Neural crest cell (in vitro differentiated cells): ENCODE measurements at regions not wholly inside any gene's neighbourhood (a gene's known extent, or its start where the extent isn't known, plus 50 kb on each side); places are given as distances from the start of the nearest gene placed in this dataset.

ENCODE experiments used
- DNase-seq: peaks from one replicate; pipeline ENCODE4 v3.0.0; 2021; ENCODE audit warnings: low read depth, mixed read lengths, low spot score
- H3K27ac Mint-ChIP-seq: one replicate; pipeline ENCODE4 v1.8.0; 2021; ENCODE audit warnings: mild to moderate bottlenecking, mixed read lengths; ENCODE audit not compliant: unreplicated experiment
- H3K27me3 Mint-ChIP-seq: 2 replicates; pipeline ENCODE4 v1.8.0; 2021; ENCODE audit warnings: low read depth, mild to moderate bottlenecking, mixed read lengths
- H3K36me3 Mint-ChIP-seq: 2 replicates; pipeline ENCODE4 v1.8.0; 2021; ENCODE audit warnings: low read depth, mild to moderate bottlenecking, mixed read lengths
- H3K4me1 Mint-ChIP-seq: 2 replicates; pipeline ENCODE4 v1.8.0; 2021; ENCODE audit warnings: mixed read lengths
- H3K4me3 Mint-ChIP-seq: one replicate; pipeline ENCODE4 v1.8.0; 2021; ENCODE audit warnings: mild to moderate bottlenecking, mixed read lengths
- H3K9me3 Mint-ChIP-seq: 2 replicates; pipeline ENCODE4 v1.8.0; 2021; ENCODE audit warnings: mixed read lengths
- TF ChIP-seq, protein P1 (sequence below): fragments of 200-600 bp; sonication (generic); conservative IDR thresholded peaks from 2 replicates; pipeline ENCODE4 v1.5.0; 2021; ENCODE audit warnings: antibody characterized with exemption, mild to moderate bottlenecking

DNA sequence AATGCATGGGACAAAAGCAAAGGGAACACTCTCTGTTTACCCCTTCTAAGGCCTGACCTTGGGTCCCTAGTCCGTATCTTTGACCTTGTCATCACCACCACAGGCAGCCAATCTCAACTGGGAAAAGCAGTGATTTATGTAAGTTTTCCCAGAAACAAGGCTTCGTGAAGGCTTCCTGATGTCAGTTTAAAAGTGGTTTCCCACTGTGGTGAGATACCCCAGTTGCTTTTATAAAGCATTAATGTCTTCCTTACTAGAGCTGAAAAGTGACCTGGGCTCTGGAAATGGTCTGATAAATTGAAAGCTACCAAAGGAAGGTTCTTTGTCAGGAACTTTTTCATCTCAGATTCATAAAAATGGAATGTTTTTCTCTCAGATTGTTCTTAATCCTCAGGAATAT lies 536.4 kb upstream of the PTBP2 start:
- TF ChIP-seq, protein P1, sequence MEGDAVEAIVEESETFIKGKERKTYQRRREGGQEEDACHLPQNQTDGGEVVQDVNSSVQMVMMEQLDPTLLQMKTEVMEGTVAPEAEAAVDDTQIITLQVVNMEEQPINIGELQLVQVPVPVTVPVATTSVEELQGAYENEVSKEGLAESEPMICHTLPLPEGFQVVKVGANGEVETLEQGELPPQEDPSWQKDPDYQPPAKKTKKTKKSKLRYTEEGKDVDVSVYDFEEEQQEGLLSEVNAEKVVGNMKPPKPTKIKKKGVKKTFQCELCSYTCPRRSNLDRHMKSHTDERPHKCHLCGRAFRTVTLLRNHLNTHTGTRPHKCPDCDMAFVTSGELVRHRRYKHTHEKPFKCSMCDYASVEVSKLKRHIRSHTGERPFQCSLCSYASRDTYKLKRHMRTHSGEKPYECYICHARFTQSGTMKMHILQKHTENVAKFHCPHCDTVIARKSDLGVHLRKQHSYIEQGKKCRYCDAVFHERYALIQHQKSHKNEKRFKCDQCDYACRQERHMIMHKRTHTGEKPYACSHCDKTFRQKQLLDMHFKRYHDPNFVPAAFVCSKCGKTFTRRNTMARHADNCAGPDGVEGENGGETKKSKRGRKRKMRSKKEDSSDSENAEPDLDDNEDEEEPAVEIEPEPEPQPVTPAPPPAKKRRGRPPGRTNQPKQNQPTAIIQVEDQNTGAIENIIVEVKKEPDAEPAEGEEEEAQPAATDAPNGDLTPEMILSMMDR = no peak
- Mint-ChIP-seq H3K27me3 (no peaks in the 10 kb centered on the region), H3K36me3 (no peaks in the 10 kb centered on the region), H3K27ac (no peak overlapping the region), H3K4me3 (no peak overlapping the region), H3K9me3 (peaks cover 3% of the 10 kb centered on the region), H3K4me1 (no peaks in the 10 kb centered on the region)
- no peak for DNase-seq

DNA sequence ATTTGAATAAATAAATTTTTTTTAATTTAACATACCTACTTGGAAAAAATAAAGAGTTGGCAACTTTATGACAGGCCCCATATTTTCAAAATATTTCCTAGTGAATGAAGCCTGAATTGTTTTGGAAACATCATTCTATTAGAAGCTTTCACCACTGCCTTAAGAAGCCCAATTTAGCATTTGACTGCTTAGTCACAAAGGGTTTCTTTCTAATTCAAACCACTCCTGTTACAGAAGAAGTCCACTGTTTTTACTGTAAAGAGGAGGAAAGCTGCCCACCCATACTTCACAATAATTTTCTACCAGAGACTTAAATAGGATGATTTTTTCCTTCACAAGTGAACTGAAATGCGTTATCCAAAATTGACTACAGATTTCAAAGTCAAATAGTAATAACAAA lies 534.6 kb upstream of the PTBP2 start:
- TF ChIP-seq, protein P1 = no peak
- no peak overlapping the region for H3K4me3 Mint-ChIP-seq
- no peak overlapping the region for H3K27ac Mint-ChIP-seq
- H3K9me3 Mint-ChIP-seq = peaks cover 11% of the 10 kb centered on the region
- H3K36me3 Mint-ChIP-seq = peaks cover 10% of the 10 kb centered on the region
- no peaks in the 10 kb centered on the region for H3K27me3 Mint-ChIP-seq
- DNase-seq = no peak
- no peaks in the 10 kb centered on the region for H3K4me1 Mint-ChIP-seq

DNA sequence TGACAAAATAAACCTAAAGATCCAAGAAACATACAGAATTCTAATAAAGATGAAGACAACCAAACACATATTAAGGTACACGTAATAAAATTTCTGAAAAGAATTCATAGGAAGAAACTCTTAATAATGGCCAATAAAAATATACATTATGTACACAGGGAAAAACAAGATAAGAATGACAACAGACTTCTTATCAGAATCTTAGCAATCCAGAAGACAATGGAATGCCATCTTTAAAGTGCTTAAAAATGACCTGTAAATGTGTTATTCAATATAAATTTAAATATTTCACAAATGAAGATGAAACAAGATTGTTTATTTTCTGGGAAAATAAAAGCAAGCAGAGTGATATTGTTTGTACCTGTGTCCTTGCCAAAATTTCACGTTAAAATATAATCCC lies 530.4 kb upstream of the PTBP2 start:
- Mint-ChIP-seq H3K27ac (no peak overlapping the region), H3K36me3 (peaks cover 10% of the 10 kb centered on the region), H3K4me3 (no peak overlapping the region), H3K9me3 (peaks cover 14% of the 10 kb centered on the region), H3K4me1 (no peaks in the 10 kb centered on the region), H3K27me3 (no peaks in the 10 kb centered on the region)
- DNase-seq = no peak
- TF ChIP-seq, protein P1 = no peak

DNA sequence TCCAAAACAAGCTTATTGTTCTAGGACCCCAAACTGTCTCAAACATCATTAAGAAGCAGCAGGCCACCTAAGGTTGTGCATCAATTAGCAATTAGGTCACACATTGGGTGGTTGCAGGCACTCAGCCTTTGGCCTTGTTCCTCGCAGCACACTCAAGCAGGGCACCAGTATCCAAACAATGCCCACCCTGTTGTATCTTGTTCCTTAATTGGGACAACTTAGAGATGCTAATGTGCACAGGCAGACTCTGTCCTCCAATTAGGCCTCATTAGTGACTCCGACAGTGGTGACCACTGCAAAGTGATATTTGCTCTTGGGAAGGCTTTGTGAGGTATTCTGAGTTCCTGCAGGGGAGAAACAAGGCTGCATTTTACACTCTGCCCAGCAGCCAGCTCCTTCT lies 515.1 kb upstream of the PTBP2 start:
- DNase-seq = no peak
- TF ChIP-seq, protein P1 = no peak
- Mint-ChIP-seq H3K4me1 (no peaks in the 10 kb centered on the region), H3K27ac (no peak overlapping the region), H3K27me3 (no peaks in the 10 kb centered on the region), H3K9me3 (peaks cover 3% of the 10 kb centered on the region), H3K4me3 (no peak overlapping the region), H3K36me3 (no peaks in the 10 kb centered on the region)

DNA sequence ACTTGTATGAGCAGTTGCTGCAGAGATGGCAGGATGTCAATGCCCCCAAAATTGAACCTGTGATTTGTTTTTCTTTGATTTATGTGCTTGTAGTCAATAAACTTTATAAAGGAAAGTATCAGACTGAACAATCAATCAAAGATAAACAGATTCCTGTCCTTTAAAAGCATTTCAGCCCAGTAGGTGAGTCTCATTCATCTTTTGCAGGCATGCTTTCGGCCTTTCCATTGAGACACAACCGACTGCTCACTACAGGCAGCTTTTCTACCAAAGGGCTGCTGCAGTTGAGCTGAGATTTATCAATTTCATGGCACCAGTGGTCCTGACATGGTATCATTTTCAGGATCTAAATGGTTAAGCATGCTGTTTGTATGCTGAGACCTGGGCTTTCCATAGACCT lies 513.6 kb upstream of the PTBP2 start:
- H3K4me1 Mint-ChIP-seq = no peaks in the 10 kb centered on the region
- H3K36me3 Mint-ChIP-seq = no peaks in the 10 kb centered on the region
- no peak overlapping the region for H3K4me3 Mint-ChIP-seq
- DNase-seq = no peak
- H3K9me3 Mint-ChIP-seq = no peaks in the 10 kb centered on the region
- H3K27ac Mint-ChIP-seq = no peak overlapping the region
- no peaks in the 10 kb centered on the region for H3K27me3 Mint-ChIP-seq
- TF ChIP-seq, protein P1 = no peak

DNA sequence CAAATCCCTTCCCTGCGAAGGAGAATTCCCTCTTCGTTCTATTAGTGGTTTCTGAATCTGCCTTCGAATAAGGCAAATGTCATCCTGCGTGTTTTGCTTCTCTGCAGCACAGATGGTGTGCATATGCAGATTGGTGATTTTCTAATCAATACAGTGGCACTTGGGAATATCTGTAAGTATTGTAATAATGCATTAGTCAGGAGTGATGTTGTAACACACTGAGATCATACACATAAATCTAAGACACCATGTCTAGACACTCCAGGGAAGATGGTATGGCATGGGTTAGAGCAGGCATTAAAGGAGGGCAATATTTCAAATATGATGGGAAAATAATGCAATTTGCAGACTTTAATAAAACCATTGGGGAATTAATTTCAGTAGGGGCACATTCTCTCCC lies 513.2 kb upstream of the PTBP2 start:
- H3K9me3 Mint-ChIP-seq = no peaks in the 10 kb centered on the region
- TF ChIP-seq, protein P1 = no peak
- no peak for DNase-seq
- H3K36me3 Mint-ChIP-seq = no peaks in the 10 kb centered on the region
- no peak overlapping the region for H3K27ac Mint-ChIP-seq
- no peaks in the 10 kb centered on the region for H3K27me3 Mint-ChIP-seq
- H3K4me3 Mint-ChIP-seq = no peak overlapping the region
- H3K4me1 Mint-ChIP-seq = no peaks in the 10 kb centered on the region
